ENCODE measurements at regions not wholly inside any gene's neighbourhood (a gene's known extent, or its start where the extent isn't known, plus 50 kb on each side); places are given as distances from the start of the nearest gene placed in this dataset.
"Not testable (repeated sequence)": the region's sequence is repeated elsewhere in the genome, so short reads cannot be mapped to it uniquely, and the experiment has no call there.

GRCh38 chr16:80091453-80091852 lies 449.3 kb upstream of the DYNLRB2 start:
- TF ChIP-seq, protein P1, sequence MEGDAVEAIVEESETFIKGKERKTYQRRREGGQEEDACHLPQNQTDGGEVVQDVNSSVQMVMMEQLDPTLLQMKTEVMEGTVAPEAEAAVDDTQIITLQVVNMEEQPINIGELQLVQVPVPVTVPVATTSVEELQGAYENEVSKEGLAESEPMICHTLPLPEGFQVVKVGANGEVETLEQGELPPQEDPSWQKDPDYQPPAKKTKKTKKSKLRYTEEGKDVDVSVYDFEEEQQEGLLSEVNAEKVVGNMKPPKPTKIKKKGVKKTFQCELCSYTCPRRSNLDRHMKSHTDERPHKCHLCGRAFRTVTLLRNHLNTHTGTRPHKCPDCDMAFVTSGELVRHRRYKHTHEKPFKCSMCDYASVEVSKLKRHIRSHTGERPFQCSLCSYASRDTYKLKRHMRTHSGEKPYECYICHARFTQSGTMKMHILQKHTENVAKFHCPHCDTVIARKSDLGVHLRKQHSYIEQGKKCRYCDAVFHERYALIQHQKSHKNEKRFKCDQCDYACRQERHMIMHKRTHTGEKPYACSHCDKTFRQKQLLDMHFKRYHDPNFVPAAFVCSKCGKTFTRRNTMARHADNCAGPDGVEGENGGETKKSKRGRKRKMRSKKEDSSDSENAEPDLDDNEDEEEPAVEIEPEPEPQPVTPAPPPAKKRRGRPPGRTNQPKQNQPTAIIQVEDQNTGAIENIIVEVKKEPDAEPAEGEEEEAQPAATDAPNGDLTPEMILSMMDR (IDR thresholded peaks at IDR 0.05), result not testable (repeated sequence)
- TF ChIP-seq POLR2A (IDR thresholded peaks at IDR 0.05), result not testable (repeated sequence)
